Vagina (tissue), 2 donors: ENCODE measurements at regions not wholly inside any gene's neighbourhood (a gene's known extent, or its start where the extent isn't known, plus 50 kb on each side); places are given as distances from the start of the nearest gene placed in this dataset.

Experiments used
- POLR2A ChIP-seq, 2 donors: fragments of 450-650 bp; IDR thresholded peaks; one replicate each; pipeline ENCODE4 v1.6.1; 2017; ENCODE audit warnings: antibody characterized with exemption in 2 of 2, mild to moderate bottlenecking in 2 of 2, moderate library complexity in 2 of 2
- POLR2AphosphoS5 ChIP-seq, 2 donors: sonication (generic); formaldehyde crosslinking; IDR thresholded peaks; one replicate each; pipeline ENCODE4 v1.9.0; 2017; ENCODE audit warnings: antibody characterized with exemption in 2 of 2, mild to moderate bottlenecking in 2 of 2, low read depth in 1 of 2; ENCODE audit not compliant: insufficient read depth in 1 of 2
- TF ChIP-seq, protein P1 (sequence below), 3 experiments: fragments of 450-650 bp in 2 of 3; fragments of 200-600 bp in 1 of 3; sonication (generic) in 1 of 3; IDR thresholded peaks; one replicate each; pipeline ENCODE4 v1.5.1; 2017 to 2019; ENCODE audit warnings: antibody characterized with exemption in 3 of 3, mild to moderate bottlenecking in 2 of 3, moderate library complexity in 2 of 3

DNA sequence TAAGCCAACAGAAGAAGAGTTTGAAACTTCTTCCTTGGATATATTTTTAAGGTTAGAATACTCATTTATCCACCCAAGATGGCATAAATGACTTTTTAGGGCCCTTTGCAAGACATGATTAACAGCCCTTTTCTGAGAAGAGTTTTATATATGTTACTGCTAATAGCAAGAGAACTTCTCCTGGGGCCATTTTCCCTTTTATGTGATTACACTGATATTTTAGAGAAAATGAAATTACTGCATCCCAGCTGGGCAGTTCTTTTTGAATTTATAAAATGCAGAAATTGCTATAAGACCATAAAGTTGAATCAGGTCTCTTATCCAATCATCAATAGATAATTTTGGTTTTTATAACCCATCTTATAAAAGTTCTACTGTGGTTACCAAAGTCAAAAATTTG, 161.3 kb upstream of the RFX3 start:
- TF ChIP-seq POLR2A (IDR thresholded peaks at IDR 0.05) (no peak), POLR2AphosphoS5 (IDR thresholded peaks at IDR 0.05; ENCODE audit: insufficient read depth in 1 of 2, low read depth in 1 of 2) (no peak)
- TF ChIP-seq, protein P1, sequence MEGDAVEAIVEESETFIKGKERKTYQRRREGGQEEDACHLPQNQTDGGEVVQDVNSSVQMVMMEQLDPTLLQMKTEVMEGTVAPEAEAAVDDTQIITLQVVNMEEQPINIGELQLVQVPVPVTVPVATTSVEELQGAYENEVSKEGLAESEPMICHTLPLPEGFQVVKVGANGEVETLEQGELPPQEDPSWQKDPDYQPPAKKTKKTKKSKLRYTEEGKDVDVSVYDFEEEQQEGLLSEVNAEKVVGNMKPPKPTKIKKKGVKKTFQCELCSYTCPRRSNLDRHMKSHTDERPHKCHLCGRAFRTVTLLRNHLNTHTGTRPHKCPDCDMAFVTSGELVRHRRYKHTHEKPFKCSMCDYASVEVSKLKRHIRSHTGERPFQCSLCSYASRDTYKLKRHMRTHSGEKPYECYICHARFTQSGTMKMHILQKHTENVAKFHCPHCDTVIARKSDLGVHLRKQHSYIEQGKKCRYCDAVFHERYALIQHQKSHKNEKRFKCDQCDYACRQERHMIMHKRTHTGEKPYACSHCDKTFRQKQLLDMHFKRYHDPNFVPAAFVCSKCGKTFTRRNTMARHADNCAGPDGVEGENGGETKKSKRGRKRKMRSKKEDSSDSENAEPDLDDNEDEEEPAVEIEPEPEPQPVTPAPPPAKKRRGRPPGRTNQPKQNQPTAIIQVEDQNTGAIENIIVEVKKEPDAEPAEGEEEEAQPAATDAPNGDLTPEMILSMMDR (IDR thresholded peaks at IDR 0.05): no peak
